NCI-H146 treated with DMSO at 0.1 percent for 48 hours (cell line): ENCODE measurements at regions not wholly inside any gene's neighbourhood (a gene's known extent, or its start where the extent isn't known, plus 50 kb on each side); places are given as distances from the start of the nearest gene placed in this dataset.

Experiments used
- DNase-seq: peaks from one replicate; lab custom pipeline; 2025; ENCODE audit not compliant: unreplicated experiment; lab: John Stamatoyannopoulos, UW

DNA sequence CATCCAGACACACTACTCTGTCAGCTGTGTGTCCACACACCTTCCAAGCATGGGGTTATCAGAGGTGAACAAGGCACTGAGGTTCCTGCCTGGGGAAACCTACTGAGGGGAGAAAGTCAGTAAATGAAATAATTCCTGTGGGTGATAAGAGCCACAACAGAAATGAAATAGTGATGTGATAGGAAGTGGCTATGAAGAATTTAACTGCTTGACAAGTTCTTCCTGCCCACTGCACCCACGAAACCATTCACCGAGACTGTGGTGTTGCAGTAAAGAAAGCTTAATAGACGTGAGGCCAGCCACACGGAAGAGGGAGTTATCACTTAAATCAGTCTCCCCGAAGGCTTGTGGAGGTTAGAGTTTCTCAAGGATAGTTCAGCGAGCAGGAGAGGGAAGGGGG lies 353.1 kb downstream of the UQCRFS1 start:
- DNase-seq, result no peak

DNA sequence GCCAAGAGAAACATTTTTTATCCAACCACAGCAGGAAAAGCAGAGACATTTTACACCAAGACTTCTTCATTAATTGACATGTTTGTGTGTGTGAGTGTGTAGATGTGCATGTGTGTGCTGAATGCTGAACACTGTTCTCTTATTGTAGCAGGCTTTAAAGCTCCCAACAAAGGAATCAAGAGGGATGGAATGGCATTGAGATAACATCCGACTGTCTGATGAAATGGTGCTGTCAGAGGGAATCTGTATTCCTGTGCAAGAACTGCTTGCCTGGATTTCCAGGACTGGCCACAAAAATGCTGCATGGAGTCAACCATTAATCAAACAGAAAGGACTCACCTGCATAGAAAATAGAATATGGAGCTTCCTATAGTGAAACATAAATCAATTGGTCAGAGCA lies 354.0 kb downstream of the UQCRFS1 start:
- no peak for DNase-seq

DNA sequence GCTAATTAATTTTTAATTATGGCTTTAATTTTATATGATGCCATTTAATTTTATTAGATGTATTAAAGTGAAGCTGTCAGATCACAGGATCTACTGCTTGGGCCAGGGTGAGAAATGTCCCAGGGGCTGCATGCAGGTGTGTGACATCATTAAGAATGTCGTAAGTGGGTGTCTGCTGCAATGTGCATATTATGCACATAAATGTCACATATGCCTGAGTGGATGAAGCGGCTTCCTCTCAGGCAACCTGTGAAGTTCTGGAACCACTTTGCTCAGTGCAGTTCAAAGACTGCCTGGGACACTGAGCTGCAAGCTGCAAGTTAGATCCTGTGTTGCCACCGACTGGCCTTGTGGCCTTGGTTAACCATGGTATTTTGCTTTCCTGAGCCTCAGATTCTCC lies 355.0 kb downstream of the UQCRFS1 start:
- DNase-seq, result no peak

DNA sequence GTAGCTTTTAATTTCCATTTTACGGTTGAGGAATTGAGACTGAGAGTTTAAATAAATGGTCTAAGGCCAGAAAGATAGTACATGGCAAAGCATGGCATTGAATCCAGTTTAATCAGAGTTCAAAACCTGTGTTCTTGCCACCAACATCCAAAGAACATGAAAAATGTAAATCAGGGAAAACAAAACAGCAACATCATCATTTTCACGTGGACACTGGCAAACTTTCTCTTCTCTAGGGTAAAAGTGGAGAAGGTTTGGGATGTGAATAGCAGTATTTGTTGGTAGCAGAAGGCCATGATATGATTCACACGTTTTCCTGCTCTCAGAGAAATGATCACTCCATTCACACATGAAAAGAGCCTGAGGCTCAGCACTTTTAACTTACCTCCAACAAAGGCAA lies 357.7 kb downstream of the UQCRFS1 start:
- DNase-seq, result no peak

DNA sequence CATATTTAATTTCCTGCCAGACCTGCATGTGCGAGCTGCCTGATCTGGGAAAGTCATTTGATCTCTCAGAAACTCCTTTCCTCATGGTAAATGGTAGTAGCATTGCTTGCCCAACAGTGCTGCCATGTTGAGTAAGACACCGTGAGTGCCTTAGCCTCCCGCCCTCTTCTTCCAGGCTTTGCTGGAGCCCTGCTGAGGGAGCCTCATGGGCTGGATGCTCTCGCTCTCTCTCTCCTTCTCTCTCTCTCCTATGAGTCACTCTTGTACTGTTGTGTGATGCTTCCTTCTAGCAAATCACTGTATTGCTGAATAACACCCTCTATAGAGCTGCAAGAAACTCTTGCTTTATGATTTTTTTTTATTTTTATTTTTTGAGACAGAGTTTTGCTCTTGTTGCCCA lies 365.5 kb downstream of the UQCRFS1 start:
- DNase-seq, result no peak

DNA sequence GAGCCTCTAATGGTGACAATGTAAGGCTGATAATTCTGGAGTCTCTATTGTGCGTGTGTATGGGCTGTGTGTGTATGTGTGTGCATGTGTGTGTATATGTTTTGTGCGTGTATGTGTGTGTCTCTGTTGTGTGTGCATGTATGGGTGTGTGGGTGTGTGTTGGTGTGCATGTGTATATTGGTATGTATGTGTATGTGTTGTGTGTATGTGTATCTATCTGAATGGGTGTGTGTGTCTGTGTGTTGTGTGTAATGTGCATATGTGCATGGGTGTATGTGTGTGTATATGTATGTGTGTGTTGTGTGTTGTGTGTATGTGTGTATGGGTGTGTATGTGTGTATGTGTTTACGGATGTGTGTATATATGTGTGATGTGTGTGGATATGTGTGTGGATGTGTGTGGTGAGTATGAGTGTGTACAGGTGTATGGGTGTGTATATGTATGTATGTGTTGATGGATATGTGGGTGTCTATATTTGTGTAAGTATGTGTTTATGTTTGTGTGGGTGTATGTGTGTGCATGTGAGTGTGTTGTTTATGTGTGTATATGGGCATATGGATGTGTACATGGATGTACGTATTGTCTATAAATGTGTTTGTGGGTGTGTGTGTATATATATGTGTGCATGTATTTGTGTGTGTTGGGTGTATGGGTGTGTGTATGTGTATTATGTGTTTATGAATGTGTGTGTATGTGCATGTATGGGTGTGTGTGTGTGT lies 366.7 kb downstream of the UQCRFS1 start:
- DNase-seq, result no peak

DNA sequence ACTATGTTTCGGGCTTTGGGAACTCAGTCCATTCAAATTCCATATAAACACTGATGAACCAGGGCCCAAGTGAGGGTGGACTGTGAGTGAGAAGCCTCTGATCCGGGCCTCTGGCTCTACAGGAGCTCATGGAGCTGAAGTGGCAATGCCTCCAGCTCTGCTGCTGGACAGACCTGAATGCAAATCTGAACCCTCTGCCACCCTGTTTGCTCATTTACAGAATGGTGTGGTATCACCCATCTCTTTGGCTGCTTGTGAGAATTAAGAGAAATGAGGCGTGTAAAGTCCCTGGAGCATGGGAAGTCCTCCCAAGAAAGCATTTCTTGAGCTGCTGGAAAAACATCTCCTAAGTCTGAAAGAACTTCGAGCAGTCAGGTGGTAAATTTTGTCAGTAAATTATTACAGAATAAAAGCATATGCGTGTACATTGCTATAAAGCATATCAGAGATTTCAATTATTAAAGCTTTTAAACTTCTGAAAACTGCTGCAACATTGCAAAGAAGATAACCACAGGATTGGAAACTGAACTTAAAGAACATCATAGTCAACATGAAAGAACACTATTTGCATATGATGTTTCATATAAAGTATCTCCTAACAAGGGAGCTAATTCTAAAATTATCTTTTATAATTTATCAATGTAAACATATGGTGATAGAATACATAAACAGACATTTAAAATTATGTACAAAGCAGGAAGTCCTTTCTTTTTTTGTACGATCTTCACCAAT lies 369.0 kb downstream of the UQCRFS1 start:
- no peak for DNase-seq

DNA sequence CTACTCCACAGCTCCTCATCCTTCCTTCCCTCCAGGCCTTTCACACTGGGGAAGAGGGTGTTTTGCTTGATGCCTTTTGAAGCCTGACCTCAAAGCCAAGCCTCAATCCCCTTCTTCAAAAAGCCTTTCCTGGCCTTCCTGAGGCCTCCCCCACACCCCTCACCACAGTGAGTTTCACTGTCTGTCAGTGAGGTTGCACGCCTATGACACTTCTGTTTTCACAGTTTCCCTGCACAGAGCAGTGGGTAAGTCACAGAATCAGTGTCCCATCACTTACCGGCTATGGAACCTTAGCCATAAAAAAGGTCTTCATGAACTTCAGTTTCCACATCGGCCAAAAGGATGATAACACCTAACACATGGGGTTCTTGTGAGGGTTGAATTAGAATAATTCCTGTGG lies 371.4 kb downstream of the UQCRFS1 start:
- no peak for DNase-seq

DNA sequence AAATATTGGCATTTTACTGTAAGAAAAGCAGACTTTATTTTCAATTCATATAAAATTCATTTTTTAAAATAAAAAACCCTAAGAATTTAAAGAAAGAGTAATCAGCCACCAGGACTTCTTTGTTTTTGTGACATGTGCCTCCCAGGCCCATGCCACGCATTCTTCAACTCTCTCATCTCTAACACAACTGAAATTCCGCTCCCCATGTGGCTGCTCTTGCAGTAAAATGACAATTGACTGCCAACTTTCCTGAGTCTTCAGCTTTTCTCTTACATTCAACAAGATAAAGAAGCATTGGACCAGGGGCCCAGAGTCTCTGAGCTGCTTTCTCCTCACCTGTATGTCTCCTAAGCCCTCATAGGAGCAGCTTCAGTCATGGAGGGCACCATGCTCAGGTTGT lies 372.1 kb downstream of the UQCRFS1 start:
- DNase-seq, result no peak

DNA sequence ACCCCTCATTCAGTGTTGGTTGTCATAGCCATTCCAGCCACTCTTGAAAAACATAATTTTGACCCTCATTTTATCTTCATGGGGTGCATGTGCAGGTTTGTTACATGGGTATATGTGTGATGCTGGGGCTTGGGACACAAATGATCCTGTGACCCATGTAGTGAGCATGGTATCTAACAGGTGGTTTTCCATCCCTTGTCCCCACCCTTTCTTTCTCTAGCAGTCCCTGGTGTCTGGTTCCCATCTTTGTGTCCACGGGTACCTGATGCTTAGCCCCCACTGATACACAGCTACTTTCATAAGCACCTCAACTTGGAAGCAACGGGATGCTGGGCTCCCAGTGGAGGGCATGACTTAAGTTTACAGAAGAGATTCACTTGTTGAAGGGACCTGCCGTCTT lies 373.5 kb downstream of the UQCRFS1 start:
- DNase-seq, result no peak

DNA sequence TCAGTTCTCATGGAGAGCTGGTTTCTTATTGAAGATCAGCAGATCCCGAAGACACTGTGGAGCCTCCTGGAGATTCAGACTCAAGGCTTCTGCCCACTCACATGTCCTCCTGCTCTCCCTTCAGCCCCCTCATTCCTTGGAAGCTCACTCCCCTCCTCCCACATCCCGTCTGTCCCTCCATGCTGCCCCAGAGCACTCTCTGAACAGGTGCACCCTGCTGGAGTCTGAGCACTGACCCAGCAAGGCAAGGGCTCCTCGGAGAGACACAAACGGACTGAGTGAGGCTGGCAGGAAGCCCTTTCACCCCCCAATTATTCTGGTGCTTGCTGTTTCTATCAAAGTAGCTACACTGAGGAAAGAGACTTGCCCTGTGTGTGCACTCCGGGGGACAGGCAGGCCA lies 374.0 kb downstream of the UQCRFS1 start:
- DNase-seq, result no peak

DNA sequence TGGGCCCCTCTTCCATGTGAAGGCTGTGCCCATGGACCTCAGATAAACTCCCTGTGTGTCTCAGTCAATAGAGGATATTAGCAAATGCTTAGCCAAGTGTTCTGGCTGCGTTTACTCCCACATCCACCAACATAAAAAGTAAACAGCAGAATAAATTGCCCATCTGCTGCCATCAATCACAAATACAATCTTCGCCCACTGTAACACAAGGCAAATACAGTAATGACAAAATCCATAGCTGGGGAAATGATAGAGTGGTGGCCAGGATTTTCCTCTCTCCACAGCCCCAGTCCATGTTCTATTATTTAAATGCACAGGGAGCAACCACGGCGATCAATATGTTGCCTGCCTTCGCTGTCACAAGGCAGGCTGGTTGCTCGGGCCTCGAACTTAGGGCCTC lies 376.5 kb downstream of the UQCRFS1 start:
- no peak for DNase-seq

DNA sequence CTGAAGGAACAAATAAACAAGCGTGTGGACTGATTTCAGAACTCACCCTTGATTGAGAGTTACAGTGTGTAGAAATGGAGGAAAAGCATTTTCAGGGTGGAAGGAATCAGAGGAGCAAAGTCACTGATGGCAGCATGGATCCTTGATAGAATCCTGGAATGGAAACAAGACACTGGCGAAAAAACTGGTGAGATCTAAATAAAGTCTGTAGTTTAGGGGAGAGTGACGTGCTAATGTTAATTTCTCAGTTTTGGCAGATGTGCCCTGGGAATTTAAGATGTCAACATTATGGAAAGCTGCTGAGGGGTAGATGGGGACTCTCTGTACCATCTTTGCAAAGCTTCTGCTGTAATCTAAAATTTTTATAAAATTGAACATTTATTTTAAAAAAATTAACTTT lies 378.0 kb downstream of the UQCRFS1 start:
- DNase-seq, result no peak

DNA sequence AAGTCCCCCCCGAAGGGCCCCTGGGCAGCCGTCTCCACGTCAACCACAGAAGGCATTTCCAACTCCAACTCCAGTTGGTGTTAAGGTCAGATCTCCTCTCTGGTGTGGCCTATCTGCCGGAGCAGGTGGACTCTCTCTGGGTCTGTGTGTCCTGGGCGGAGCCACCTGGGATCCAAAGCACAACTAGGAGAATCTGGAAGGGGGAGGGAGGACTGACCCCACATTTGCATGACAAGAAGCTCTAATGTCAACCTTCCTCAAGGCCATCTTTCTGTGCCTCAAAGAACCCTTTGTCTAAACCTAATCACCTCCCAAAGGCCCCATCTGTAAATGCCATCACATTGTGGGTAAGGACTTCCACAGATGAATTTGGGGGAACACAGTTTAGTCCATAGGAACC lies 381.5 kb downstream of the UQCRFS1 start:
- DNase-seq, result no peak

DNA sequence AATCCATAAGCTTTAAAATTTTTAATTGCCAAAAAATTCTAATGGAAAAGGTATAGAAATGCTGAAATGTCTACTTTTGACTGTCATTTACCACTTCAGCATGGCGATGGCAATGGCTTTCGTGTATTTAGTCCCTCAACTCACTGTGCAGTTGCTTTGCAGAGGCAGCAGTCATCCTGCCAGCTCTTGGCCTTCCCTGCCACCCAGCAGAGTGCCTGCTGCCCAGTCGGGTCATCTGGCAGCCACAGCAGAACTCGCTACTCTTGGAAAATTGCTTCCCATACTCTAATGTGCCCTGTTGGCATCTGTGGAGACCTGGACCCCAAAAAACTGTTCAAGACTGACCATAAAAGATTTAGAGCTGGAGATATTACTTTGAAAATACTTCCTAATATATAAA lies 383.2 kb downstream of the UQCRFS1 start:
- no peak for DNase-seq

DNA sequence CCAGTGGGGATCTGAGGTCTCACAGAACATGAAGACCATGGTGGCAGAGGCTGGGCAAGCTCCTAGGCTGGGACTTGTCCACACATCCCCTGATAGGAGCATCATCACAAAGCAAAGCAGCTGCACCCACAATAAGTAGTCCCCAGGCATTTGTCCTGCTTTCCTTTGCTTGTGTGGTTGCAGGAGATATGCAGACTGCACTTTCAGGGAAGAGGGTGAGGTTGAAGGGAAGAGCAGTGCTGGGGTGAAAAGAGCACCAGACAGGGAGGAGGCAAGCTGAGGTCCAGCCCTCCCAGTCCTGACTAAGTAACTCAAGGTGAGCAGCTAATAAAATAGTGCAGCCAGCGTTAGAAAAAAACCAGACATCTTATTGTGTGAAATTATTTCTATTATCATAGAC lies 383.6 kb downstream of the UQCRFS1 start:
- no peak for DNase-seq

DNA sequence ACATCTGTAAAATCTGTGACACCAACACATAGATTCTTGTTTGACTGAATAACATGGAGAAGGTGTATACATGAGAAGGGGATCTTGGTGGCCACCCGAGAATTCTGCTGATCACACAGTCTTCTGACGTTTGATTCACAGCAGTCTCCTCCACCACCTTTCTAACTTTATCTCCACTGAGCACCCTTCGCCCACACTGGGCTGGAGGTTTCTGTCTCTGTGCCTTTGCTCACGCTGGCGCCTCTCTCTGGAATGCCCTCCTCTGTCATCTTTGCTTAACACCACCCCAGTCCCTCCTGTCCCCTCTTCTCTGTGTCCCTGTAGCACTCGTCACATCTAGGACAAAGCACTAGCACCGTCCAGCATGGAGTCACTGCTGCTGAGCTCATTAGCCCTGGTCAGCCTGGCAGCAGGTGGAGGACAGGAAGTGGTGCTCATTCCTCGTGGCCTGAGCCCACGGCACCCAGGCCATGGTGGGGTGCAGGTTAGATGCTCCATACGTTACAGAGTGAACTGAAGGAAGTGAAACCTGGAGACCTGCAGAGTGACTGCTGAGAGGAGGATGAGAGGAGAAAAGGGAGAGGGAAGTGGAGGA lies 384.6 kb downstream of the UQCRFS1 start:
- DNase-seq, result no peak

DNA sequence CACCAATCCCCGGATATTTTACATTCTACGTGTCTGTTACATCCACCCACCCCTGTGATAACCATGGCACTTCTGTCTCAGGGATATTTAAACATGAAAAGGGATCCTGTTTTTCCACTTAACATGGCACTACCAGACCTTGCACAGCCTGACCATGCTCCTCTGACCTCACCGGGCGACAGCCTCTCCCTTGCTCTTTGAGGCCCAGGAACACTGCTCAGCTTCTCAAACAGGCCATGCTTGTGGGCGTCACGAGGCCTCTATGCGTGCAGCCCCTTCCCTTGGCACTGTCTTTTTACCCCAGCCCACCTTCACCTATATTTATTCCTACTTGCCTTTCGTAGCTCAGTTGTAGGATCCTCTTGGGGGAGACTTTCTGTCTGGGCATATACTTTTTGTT lies 385.6 kb downstream of the UQCRFS1 start:
- no peak for DNase-seq

DNA sequence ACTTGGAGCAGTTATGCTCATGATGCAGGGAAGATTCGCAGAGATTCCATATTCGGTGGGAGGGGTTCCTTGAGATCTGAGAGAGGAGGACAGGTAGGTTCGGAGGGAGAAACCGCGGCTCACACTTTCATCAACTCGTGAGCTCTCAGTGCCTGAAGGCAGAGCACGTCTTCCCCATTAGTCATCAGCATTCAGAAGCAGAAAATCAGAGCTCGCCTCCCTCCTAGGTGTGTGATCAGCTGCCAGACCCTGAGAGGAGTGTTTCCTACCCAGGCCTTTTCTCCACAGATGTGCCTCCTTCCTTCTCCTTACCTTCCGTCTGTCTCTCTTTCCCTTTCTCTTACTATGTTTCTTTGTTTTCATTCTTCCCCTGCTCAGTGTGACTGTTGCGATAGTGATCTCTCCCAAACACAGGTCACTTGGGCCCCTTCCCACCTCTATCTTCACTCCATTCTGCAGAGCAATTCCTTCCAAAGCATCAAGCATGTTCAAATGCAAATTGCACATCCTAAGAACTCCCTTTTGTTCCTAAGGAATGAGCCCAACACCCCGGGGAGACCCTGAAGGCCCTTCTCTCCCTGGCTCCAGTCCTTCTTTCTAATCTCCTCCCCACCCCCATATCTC lies 389.5 kb downstream of the UQCRFS1 start:
- DNase-seq, result no peak

DNA sequence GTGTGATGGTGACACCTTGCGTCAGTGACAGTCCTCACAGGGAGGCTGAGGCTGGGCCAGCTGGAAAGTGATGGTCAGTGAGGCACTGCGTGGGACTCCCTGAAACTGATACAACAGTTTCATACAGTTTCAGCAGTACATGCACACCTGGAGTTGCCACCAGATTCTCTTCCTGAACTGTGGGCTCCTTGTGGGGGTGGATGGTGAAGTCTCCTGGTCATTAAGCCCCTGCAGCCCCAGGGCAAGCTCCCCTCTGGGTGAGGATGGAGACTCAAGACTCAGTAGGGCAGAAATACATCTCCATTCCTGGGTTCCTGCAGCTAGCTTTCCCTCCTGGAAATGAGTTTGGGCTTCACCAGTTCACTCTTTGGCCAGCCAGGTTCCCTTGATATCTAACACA lies 392.7 kb downstream of the UQCRFS1 start:
- no peak for DNase-seq

DNA sequence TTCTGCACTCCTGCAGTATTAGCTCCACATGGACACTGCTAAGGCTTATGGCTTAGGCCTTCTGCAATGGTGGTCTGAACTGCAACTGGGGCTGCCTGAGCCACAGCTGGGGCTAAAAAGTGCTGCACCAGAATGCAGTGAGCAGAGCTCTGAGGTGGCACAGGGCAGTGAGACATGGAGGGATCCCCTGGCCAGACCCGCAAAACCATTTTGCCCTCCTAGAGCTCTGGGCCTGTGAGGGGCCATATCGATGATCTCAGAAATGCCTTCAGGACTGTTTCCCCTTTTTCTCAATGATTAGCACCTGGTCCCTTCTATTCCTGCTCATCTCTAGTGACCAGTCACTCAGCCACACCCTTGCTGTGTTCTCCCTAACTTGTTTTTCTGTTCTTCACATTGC lies 397.7 kb downstream of the UQCRFS1 start:
- DNase-seq, result no peak

DNA sequence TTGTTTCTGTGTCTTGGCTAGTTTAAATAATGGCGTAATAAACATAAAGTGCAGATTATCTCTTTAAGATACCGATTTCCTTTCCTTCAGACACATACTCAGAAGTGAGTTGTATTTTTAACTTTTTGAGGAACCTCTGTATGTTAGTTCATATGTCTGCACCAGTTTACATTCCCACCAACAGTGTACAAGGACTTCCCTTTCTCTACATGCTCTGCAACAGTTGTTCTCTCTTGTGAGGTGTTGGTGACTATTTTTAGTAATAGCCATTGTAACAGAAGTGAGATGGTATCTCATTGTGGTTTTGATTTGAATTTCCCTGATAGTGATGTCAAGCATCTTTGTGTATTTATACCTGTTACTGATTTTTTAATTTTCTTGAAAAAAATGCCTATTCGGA lies 418.6 kb downstream of the UQCRFS1 start:
- no peak for DNase-seq
